Activated CD8-positive, alpha-beta memory T cell treated with anti-CD3 and anti-CD28 coated beads, Interleukin-2, amount 10 ng/mL, durations not matched to agents 7 days and 5 days (primary cell): ENCODE measurements at regions not wholly inside any gene's neighbourhood (a gene's known extent, or its start where the extent isn't known, plus 50 kb on each side); places are given as distances from the start of the nearest gene placed in this dataset.
"Not testable (repeated sequence)": the region's sequence is repeated elsewhere in the genome, so short reads cannot be mapped to it uniquely, and the experiment has no call there.

Experiments used
- ATAC-seq: fragments of 150-1000 bp; cut with Tn5 transposase; one replicate; pipeline ENCODE4 v1.10.0; 2021; ENCODE audit warnings: moderate library complexity
- CTCF ChIA-PET: fragments of 350-600 bp; sonication (Branson Sonifier 250); formaldehyde crosslinking; loops from one replicate; lab custom pipeline; 2021; ENCODE audit warnings: antibody characterized with exemption; lab: Charles Lee
- DNase-seq: peaks from one replicate; pipeline ENCODE4 v3.0.0-alpha.2; 2020
- H3K27ac Mint-ChIP-seq: one replicate; pipeline ENCODE4 v1.8.0; 2021; ENCODE audit warnings: mild to moderate bottlenecking, mixed read lengths
- H3K27me3 Mint-ChIP-seq: one replicate; pipeline ENCODE4 v1.8.0; 2021; ENCODE audit warnings: mixed read lengths
- H3K36me3 Mint-ChIP-seq: one replicate; pipeline ENCODE4 v1.8.0; 2021; ENCODE audit warnings: mild to moderate bottlenecking, mixed read lengths
- H3K4me1 Mint-ChIP-seq: one replicate; pipeline ENCODE4 v1.8.0; 2021; ENCODE audit warnings: mixed read lengths
- H3K4me3 Mint-ChIP-seq: one replicate; pipeline ENCODE4 v1.8.0; 2021; ENCODE audit warnings: mild to moderate bottlenecking, moderate library complexity, mixed read lengths
- H3K9me3 Mint-ChIP-seq: one replicate; pipeline ENCODE4 v1.8.0; 2022; ENCODE audit warnings: low read depth, mixed read lengths

DNA sequence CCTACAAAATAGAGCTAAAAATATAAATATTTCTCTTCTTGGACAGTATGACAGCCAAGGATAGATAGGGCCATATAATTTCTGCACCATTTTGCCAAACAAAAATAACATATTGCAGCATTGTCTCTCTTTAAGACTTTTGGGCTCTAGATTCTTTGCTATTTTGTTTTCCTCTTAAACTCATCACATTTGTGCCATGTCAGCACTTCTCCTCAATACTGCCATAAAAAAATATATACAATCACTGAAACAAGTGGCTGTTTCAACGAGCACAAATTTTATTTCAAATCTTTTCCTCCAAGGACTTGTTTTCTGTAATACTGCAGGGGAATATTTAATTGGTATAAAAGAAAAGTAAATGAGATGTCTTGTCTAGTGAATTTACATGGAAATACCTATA lies 1570.0 kb upstream of the NUDT12 start:
- Mint-ChIP-seq H3K36me3 (no peaks in the 10 kb centered on the region), H3K27me3 (no peaks in the 10 kb centered on the region), H3K9me3 (peaks cover 4% of the 10 kb centered on the region), H3K4me1 (no peaks in the 10 kb centered on the region), H3K27ac (no peak overlapping the region), H3K4me3 (no peak overlapping the region)
- DNase-seq (no peak), ATAC-seq (no peak)
- CTCF ChIA-PET, result no interaction called here

GRCh38 chr5:105131045-105131444 lies 1568.5 kb upstream of the NUDT12 start:
- Mint-ChIP-seq H3K27me3 (no peaks in the 10 kb centered on the region), H3K36me3 (no peaks in the 10 kb centered on the region), H3K27ac (no peak overlapping the region), H3K4me3 (no peak overlapping the region), H3K9me3 (peaks cover 8% of the 10 kb centered on the region), H3K4me1 (no peaks in the 10 kb centered on the region)
- ATAC-seq (no peak), DNase-seq (no peak)
- CTCF ChIA-PET, result no interaction called here

- Mint-ChIP-seq H3K36me3 (no peaks in the 10 kb centered on the region), H3K4me3 (no peak overlapping the region), H3K27me3 (no peaks in the 10 kb centered on the region), H3K4me1 (no peaks in the 10 kb centered on the region), H3K9me3 (peaks cover 9% of the 10 kb centered on the region), H3K27ac (no peak overlapping the region)
- DNase-seq, result no peak
- CTCF ChIA-PET, result no interaction called here
- ATAC-seq, result no peak
Observed at GRCh38 chr5:105101577-105101976, 1539.0 kb upstream of the NUDT12 start.

GRCh38 chr5:105088961-105089360 lies 1526.4 kb upstream of the NUDT12 start:
- ATAC-seq (no peak), DNase-seq (no peak)
- Mint-ChIP-seq H3K27ac (no peak overlapping the region), H3K9me3 (no peaks in the 10 kb centered on the region), H3K36me3 (no peaks in the 10 kb centered on the region), H3K27me3 (no peaks in the 10 kb centered on the region), H3K4me1 (no peaks in the 10 kb centered on the region), H3K4me3 (no peak overlapping the region)
- CTCF ChIA-PET, result no interaction called here

- CTCF ChIA-PET, result no interaction called here
- Mint-ChIP-seq H3K4me3 (no peak overlapping the region), H3K27ac (no peak overlapping the region), H3K36me3 (no peaks in the 10 kb centered on the region), H3K4me1 (no peaks in the 10 kb centered on the region), H3K27me3 (no peaks in the 10 kb centered on the region), H3K9me3 (no peaks in the 10 kb centered on the region)
- no peak for ATAC-seq
- no peak for DNase-seq
Observed at GRCh38 chr5:105088102-105088501, 1525.5 kb upstream of the NUDT12 start.

DNA sequence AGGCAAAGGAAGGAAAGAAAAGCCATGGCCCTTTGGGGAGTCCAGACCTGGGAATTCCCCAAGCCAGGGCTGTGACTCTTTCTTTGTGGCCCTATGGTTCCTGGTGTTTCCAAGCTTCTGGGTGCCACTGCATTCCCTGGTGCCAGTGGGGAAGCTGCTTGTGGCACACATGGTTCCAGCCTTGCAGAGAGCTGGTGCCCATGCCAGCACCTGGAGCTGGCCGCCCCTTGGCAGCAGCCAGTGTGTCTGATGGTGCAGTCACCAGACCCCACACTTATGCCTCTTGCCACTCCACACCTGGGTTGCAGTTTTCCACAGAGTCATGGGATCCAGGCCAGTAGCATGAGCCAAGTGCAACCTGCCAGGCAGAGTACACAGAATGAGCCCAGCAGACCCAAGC lies 1495.3 kb upstream of the NUDT12 start:
- Mint-ChIP-seq H3K9me3 (peaks cover 6% of the 10 kb centered on the region), H3K27ac (no peak overlapping the region), H3K4me3 (no peak overlapping the region), H3K36me3 (no peaks in the 10 kb centered on the region), H3K4me1 (no peaks in the 10 kb centered on the region), H3K27me3 (no peaks in the 10 kb centered on the region)
- CTCF ChIA-PET, result no interaction called here
- ATAC-seq (no peak), DNase-seq (no peak)

DNA sequence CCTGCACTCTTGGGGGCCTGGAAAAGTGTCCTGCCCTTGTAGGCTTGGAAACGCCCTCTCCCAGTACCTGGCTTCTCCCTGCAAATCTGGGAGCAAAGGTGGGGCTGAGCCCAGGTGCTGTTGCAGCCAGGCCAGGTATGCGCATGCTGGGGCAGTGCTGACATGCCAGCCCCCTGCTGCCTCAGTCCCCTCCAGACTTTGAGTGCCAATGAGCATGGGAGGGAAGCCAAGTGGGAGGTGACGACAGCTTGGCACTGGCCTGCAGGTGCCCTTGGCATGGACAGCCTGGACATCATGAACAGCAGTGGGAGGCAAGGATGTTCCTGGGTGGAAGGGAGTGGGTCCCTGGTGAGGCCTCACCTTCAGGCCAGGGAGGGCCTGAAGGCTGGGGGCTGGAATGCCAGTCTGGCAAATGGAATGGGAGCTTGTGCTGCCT lies 1494.4 kb upstream of the NUDT12 start:
- Mint-ChIP-seq H3K4me1 (no peaks in the 10 kb centered on the region), H3K36me3 (no peaks in the 10 kb centered on the region), H3K9me3 (peaks cover 6% of the 10 kb centered on the region), H3K4me3 (no peak overlapping the region), H3K27ac (no peak overlapping the region), H3K27me3 (no peaks in the 10 kb centered on the region)
- ATAC-seq (no peak), DNase-seq (no peak)
- CTCF ChIA-PET, result no interaction called here

DNA sequence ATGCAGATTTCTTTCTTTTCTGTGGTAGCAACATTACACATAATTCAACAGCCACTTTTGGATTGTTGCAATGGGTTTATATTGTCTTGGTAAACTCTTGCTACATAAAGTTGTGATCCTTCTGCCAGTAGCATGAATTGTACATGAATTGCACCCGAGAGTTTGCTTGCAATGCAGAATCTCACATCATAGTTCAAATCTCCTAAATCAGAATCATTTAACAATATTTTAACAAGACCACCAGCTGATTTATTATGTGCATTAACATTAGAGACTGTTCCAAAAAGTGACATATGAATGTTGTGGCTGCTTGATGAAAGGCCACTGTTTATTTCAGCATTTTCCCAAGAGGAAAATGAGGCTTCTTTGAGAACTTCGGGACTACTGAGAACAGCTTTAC lies 1491.8 kb upstream of the NUDT12 start:
- Mint-ChIP-seq H3K27me3 (no peaks in the 10 kb centered on the region), H3K4me3 (no peak overlapping the region), H3K4me1 (no peaks in the 10 kb centered on the region), H3K9me3 (peaks cover 2% of the 10 kb centered on the region), H3K27ac (no peak overlapping the region), H3K36me3 (no peaks in the 10 kb centered on the region)
- CTCF ChIA-PET, result no interaction called here
- no peak for ATAC-seq
- DNase-seq, result no peak

DNA sequence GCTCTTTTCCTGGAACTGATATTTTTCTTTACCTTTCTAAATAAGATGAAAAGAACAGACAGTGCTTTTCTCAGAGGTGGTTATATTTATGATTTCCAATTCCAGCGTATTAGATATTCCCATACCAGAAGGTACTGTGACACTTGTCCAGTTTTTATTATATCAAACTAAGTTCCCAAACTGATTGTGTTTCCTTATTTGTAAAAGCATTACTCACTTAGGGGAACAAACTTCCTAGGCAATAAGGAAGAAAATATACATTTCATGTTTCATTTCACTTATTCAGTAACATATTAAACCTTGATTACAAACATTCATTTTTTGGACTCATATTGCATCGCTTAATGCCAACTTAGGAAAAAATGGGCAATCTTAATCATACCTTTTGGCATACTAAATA lies 1480.0 kb upstream of the NUDT12 start:
- Mint-ChIP-seq H3K27me3 (no peaks in the 10 kb centered on the region), H3K36me3 (no peaks in the 10 kb centered on the region), H3K9me3 (peaks cover 7% of the 10 kb centered on the region), H3K27ac (no peak overlapping the region), H3K4me1 (no peaks in the 10 kb centered on the region), H3K4me3 (no peak overlapping the region)
- ATAC-seq (no peak), DNase-seq (no peak)
- CTCF ChIA-PET, result no interaction called here

- not testable (repeated sequence) for H3K27ac Mint-ChIP-seq, H3K4me1 Mint-ChIP-seq
Observed at GRCh38 chr5:105036814-105037213, 1474.2 kb upstream of the NUDT12 start.

DNA sequence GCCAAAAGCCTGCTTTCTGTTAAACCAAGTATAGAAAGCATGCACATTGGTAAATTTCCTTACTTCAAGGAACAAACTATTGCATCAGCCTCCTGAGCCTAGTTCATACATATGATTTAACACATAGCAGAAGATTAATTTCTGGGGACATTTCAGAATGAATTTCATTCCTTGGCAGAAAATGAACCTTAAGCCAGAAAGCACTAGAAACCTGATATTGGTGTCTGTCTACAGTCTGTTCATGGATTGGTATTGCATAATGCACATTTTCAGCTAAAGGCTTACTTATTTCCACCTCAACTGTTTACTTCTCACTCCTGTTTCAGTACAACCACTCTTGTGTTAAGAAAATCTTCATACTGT lies 1471.8 kb upstream of the NUDT12 start:
- no peak for DNase-seq
- no peaks in the 10 kb centered on the region for H3K4me1 Mint-ChIP-seq
- H3K4me3 Mint-ChIP-seq, result no peak overlapping the region
- H3K9me3 Mint-ChIP-seq, result peaks cover 11% of the 10 kb centered on the region
- no peaks in the 10 kb centered on the region for H3K27me3 Mint-ChIP-seq
- H3K27ac Mint-ChIP-seq, result no peak overlapping the region
- CTCF ChIA-PET, result no interaction called here
- ATAC-seq, result no peak
- no peaks in the 10 kb centered on the region for H3K36me3 Mint-ChIP-seq

More at GRCh38 chr5:105036814-105037213, 1474.2 kb upstream of the NUDT12 start:
- ATAC-seq, H3K4me3 Mint-ChIP-seq, H3K36me3 Mint-ChIP-seq, H3K27me3 Mint-ChIP-seq, DNase-seq, CTCF ChIA-PET: not testable (repeated sequence)
- peaks cover 13% of the 10 kb centered on the region for H3K9me3 Mint-ChIP-seq

DNA sequence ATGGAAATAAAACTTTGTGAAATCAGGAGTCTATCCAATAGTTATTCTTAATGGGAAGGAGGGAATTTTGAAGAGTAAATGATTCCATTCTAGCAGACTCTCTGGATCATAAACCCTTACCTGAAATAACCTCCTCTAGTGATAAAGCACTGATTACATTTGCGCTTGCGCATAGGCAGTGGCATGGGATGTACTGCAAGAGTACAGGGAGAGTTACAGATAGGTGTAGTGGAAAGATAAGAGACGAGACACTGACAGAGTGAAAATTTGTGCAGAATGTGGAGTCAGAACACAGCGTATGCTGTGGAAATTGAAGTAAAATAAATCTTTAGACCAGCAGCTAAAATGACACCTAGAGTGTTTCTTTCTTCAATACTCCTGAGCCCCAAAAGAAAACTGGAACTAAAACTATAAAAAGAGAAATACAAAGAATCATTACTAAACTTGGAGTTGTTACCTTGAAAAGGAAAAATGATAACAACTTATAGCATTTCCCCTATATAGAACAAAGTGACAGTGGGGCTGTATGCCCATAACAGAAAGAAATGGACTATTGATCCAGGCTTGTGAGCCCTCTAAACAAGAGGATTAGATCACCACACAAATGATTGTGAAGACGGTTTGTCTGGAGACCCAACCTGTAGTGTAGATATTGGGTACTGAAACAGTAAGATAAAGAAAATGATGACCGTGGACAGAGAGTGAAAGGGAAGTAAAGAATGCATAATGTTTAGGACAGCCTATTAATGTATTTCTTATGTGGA lies 1471.2 kb upstream of the NUDT12 start:
- DNase-seq, result no peak
- CTCF ChIA-PET, result no interaction called here
- peaks cover 8% of the 10 kb centered on the region for H3K9me3 Mint-ChIP-seq
- H3K36me3 Mint-ChIP-seq, result no peaks in the 10 kb centered on the region
- no peaks in the 10 kb centered on the region for H3K4me1 Mint-ChIP-seq
- H3K4me3 Mint-ChIP-seq, result no peak overlapping the region
- no peak overlapping the region for H3K27ac Mint-ChIP-seq
- no peak for ATAC-seq
- H3K27me3 Mint-ChIP-seq, result no peaks in the 10 kb centered on the region

- no peak overlapping the region for H3K4me3 Mint-ChIP-seq
- CTCF ChIA-PET, result no interaction called here
- H3K36me3 Mint-ChIP-seq, result no peaks in the 10 kb centered on the region
- DNase-seq, result no peak
- no peak overlapping the region for H3K27ac Mint-ChIP-seq
- H3K9me3 Mint-ChIP-seq, result peaks cover 7% of the 10 kb centered on the region
- ATAC-seq, result no peak
- no peaks in the 10 kb centered on the region for H3K27me3 Mint-ChIP-seq
- no peaks in the 10 kb centered on the region for H3K4me1 Mint-ChIP-seq
Observed at GRCh38 chr5:105032917-105033316, 1470.3 kb upstream of the NUDT12 start.

- H3K27ac Mint-ChIP-seq, result no peak overlapping the region
- H3K36me3 Mint-ChIP-seq, result no peaks in the 10 kb centered on the region
- CTCF ChIA-PET, result no interaction called here
- ATAC-seq (no peak), DNase-seq (no peak)
- H3K27me3 Mint-ChIP-seq, result no peaks in the 10 kb centered on the region
- H3K9me3 Mint-ChIP-seq, result peaks cover 2% of the 10 kb centered on the region
- H3K4me3 Mint-ChIP-seq, result no peak overlapping the region
- H3K4me1 Mint-ChIP-seq, result no peaks in the 10 kb centered on the region
Observed at GRCh38 chr5:105030153-105030552, 1467.6 kb upstream of the NUDT12 start.

- CTCF ChIA-PET, result no interaction called here
- Mint-ChIP-seq H3K27ac (no peak overlapping the region), H3K4me1 (no peaks in the 10 kb centered on the region)
Observed at GRCh38 chr5:105015098-105015497, 1452.5 kb upstream of the NUDT12 start.

More at GRCh38 chr5:105015098-105015497, 1452.5 kb upstream of the NUDT12 start:
- Mint-ChIP-seq H3K27me3 (no peaks in the 10 kb centered on the region), H3K4me3 (no peak overlapping the region), H3K9me3 (peaks cover 8% of the 10 kb centered on the region), H3K36me3 (no peaks in the 10 kb centered on the region)
- no peak for DNase-seq
- no peak for ATAC-seq
